ENCODE measurements at regions not wholly inside any gene's neighbourhood (a gene's known extent, or its start where the extent isn't known, plus 50 kb on each side); places are given as distances from the start of the nearest gene placed in this dataset.

DNA sequence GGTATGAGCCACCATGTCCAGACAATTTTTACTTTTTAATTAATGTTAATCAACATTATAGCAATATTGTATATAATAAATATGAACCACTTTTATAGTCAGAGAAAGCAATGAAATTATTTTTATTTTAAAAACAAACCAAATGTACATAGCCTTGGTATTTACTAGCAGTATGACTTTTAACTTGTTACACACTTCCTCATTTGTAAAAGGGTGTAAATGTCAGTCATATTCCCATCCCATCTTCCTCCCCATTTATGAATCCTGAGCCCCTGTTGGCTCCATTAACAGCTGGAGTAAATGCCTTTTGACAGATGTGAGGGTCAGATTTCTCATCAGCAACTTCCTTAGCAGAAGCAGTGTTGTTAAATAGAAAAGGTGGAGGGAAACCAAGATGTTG, 179.6 kb upstream of the SPRY1 start:
- H3K79me2 ChIP-seq (ENCODE audit: control insufficient read depth, insufficient read depth, low read length), result no peaks in the 10 kb centered on the region
- no peak overlapping the region for H2AFZ ChIP-seq (ENCODE audit: control insufficient read depth, low read depth, low read length)
- TF ChIP-seq SPI1 (IDR thresholded peaks at IDR 0.05; ENCODE audit: borderline replicate concordance, insufficient read depth, low read depth, low read length), result peak; percentile 45; the same call in 1 of the 2 replicates
- TF ChIP-seq TAF1 (IDR thresholded peaks at IDR 0.05; ENCODE audit: borderline replicate concordance, low read depth, low read length), result no peak
- no peak for TF ChIP-seq SMARCA5 (IDR thresholded peaks at IDR 0.05)
- TF ChIP-seq NKRF (conservative IDR thresholded peaks at IDR 0.05), result no peak
- TF ChIP-seq ZNF24 (IDR thresholded peaks at IDR 0.05), result no peak
- ChIA-PET POLR2A (no interaction called here), CTCF (no interaction called here), SMC1A (ENCODE audit: uncharacterized antibody, unreplicated experiment) (no interaction called here), RAD21 (ENCODE audit: unreplicated experiment) (no interaction called here)
- no peak overlapping the region for H3K4me2 ChIP-seq (ENCODE audit: control insufficient read depth, insufficient read depth)
- no peaks in the 10 kb centered on the region for H4K20me1 ChIP-seq (ENCODE audit: control insufficient read depth, insufficient read depth)
- H3K9me3 ChIP-seq (replicated peaks; ENCODE audit: control insufficient read depth, insufficient read depth, low read length), result no peaks in the 10 kb centered on the region
- no peak overlapping the region for H3K27ac ChIP-seq (ENCODE audit: control insufficient read depth, insufficient read depth)
- H3K4me3 ChIP-seq, result no peak overlapping the region
- DNase-seq (ENCODE audit: low read depth, low spot score), result no peak
- FAIRE-seq, result peak; percentile 69
- H3K36me3 ChIP-seq (ENCODE audit: control insufficient read depth in 2 of 2, insufficient read depth in 2 of 2, low read length in 1 of 2), result no peaks in the 10 kb centered on the region
- in situ Hi-C loops (cut with MboI), result no loop called here
- no TSS peak for BruUV-seq (replicated peaks)
- intact Hi-C loops (cut with micrococcal nuclease; ENCODE audit: unreplicated experiment), result no loop called here
- H3K27me3 ChIP-seq (replicated peaks in 1 of 2; ENCODE audit: control insufficient read depth in 2 of 2, insufficient read depth in 2 of 2, low read length in 1 of 2), result no peaks in the 10 kb centered on the region
- no peaks in the 10 kb centered on the region for H3K4me1 ChIP-seq (ENCODE audit: control insufficient read depth, insufficient read depth, low read length)
- H3K9ac ChIP-seq (ENCODE audit: control insufficient read depth, insufficient read depth, low read length), result no peak overlapping the region
- no peak for ATAC-seq

GRCh38 chr4:123217664-123218063, 178.9 kb upstream of the SPRY1 start:
- ChIA-PET POLR2A (no interaction called here), CTCF (no interaction called here)
- BruUV-seq (replicated peaks), result no TSS peak

More at GRCh38 chr4:123217664-123218063, 178.9 kb upstream of the SPRY1 start:
- no peaks in the 10 kb centered on the region for H3K4me1 ChIP-seq (ENCODE audit: control insufficient read depth, insufficient read depth, low read length)
- in situ Hi-C loops (cut with MboI), result no loop called here
- no peak overlapping the region for H3K9ac ChIP-seq (ENCODE audit: control insufficient read depth, insufficient read depth, low read length)
- no peak overlapping the region for H3K27ac ChIP-seq (ENCODE audit: control insufficient read depth, insufficient read depth)
- WGBS (ENCODE audit: insufficient coverage, insufficient replicate concordance, low lambda C conversion rate, missing lambda C conversion rate), result 89% methylated on average over 2 of the region's 2 CpGs
- intact Hi-C loops (cut with micrococcal nuclease; ENCODE audit: unreplicated experiment), result no loop called here
- H3K79me2 ChIP-seq (ENCODE audit: control insufficient read depth, insufficient read depth, low read length), result no peaks in the 10 kb centered on the region
- no peaks in the 10 kb centered on the region for H3K36me3 ChIP-seq (ENCODE audit: control insufficient read depth in 2 of 2, insufficient read depth in 2 of 2, low read length in 1 of 2)
- TF ChIP-seq YBX1 (IDR thresholded peaks at IDR 0.05) (no peak), SIN3A (IDR thresholded peaks at IDR 0.05; ENCODE audit: low read depth, low read length) (no peak), NBN (IDR thresholded peaks at IDR 0.05) (no peak), ZNF384 (IDR thresholded peaks at IDR 0.05; ENCODE audit: borderline replicate concordance, low read depth, low read length) (no peak), EZH2 (IDR thresholded peaks at IDR 0.05; ENCODE audit: borderline replicate concordance, control insufficient read depth, low read depth, low read length) (no peak), ZBED1 (IDR thresholded peaks at IDR 0.05; ENCODE audit: borderline replicate concordance) (no peak), CHD4 (IDR thresholded peaks at IDR 0.05) (no peak), ZSCAN29 (IDR thresholded peaks at IDR 0.05) (no peak), CEBPB (IDR thresholded peaks at IDR 0.05; ENCODE audit: borderline replicate concordance in 1 of 2, low read depth in 2 of 2, low read length in 2 of 2) (no peak), ZNF622 (IDR thresholded peaks at IDR 0.05) (no peak), MTA2 (IDR thresholded peaks at IDR 0.05; ENCODE audit: low read depth) (no peak), PAX5 (IDR thresholded peaks at IDR 0.05; ENCODE audit: borderline replicate concordance, low read depth, low read length) (no peak)
- H3K4me2 ChIP-seq (ENCODE audit: control insufficient read depth, insufficient read depth), result no peak overlapping the region
- no peak overlapping the region for H2AFZ ChIP-seq (ENCODE audit: control insufficient read depth, low read depth, low read length)
- H3K27me3 ChIP-seq (replicated peaks in 1 of 2; ENCODE audit: control insufficient read depth in 2 of 2, insufficient read depth in 2 of 2, low read length in 1 of 2), result no peaks in the 10 kb centered on the region
- ATAC-seq, result no peak
- SMC1A ChIA-PET (ENCODE audit: uncharacterized antibody, unreplicated experiment), result no interaction called here
- no peaks in the 10 kb centered on the region for H4K20me1 ChIP-seq (ENCODE audit: control insufficient read depth, insufficient read depth)
- no peak for DNase-seq (ENCODE audit: low read depth, low spot score)
- H3K9me3 ChIP-seq (replicated peaks; ENCODE audit: control insufficient read depth, insufficient read depth, low read length), result no peaks in the 10 kb centered on the region
- no peak overlapping the region for H3K4me3 ChIP-seq
- RAD21 ChIA-PET (ENCODE audit: unreplicated experiment), result no interaction called here
- no peak for FAIRE-seq
